IMR-90 (cell line): ENCODE measurements at regions not wholly inside any gene's neighbourhood (a gene's known extent, or its start where the extent isn't known, plus 50 kb on each side); places are given as distances from the start of the nearest gene placed in this dataset.
"Not testable (repeated sequence)": the region's sequence is repeated elsewhere in the genome, so short reads cannot be mapped to it uniquely, and the experiment has no call there.

Source experiments
- ATAC-seq: fragments of 200-7000 bp; cut with Tn5 transposase; 2 replicates; pipeline ENCODE4 v1.9.1; 2020; ENCODE audit warnings: low read depth, mild to moderate bottlenecking, moderate library complexity
- BruUV-seq: library from RNA; stranded (reverse); fragments of 400-500 nt; replicated peaks from 2 replicates; lab custom pipeline; 2021; lab: Mats Ljungman, UMichigan
- CTCF ChIA-PET: fragments of 300-600 bp; formaldehyde crosslinking; extraction: SDS; loops from one replicate; lab custom pipeline; 2021; ENCODE audit warnings: antibody characterized with exemption; lab: Yijun Ruan, JAX
- POLR2A ChIA-PET: fragments of 300-600 bp; sonication (Branson Sonifier 250); formaldehyde crosslinking; loops from one replicate; lab custom pipeline; 2022; ENCODE audit warnings: antibody characterized with exemption; ENCODE audit not compliant: unreplicated experiment; lab: Charles Lee
- DNase-seq: peaks from one replicate; pipeline ENCODE4 v3.0.0; 2013
- H2AFZ ChIP-seq: replicated peaks from 2 replicates; pipeline ENCODE3; 2013; ENCODE audit warnings: low read length, mild to moderate bottlenecking; ENCODE audit not compliant: poor library complexity
- H2AK5ac ChIP-seq: 2 replicates; pipeline ENCODE4 v1.6.1; 2013; ENCODE audit warnings: low read depth, low read length, inconsistent platforms
- H2AK9ac ChIP-seq: replicated peaks from 2 replicates; pipeline ENCODE3; 2013; ENCODE audit warnings: mild to moderate bottlenecking, low read depth, low read length, moderate library complexity; ENCODE audit not compliant: poor library complexity
- H2BK120ac ChIP-seq: 2 replicates; pipeline ENCODE4 v1.6.1; 2013; ENCODE audit warnings: low read depth, low read length, inconsistent platforms
- H2BK15ac ChIP-seq: 3 replicates; pipeline ENCODE4 v1.6.1; 2013; ENCODE audit warnings: low read depth, low read length, inconsistent platforms
- H2BK20ac ChIP-seq: 2 replicates; pipeline ENCODE4 v1.6.1; 2013; ENCODE audit warnings: low read depth, mild to moderate bottlenecking, inconsistent platforms, low read length, moderate library complexity
- H2BK5ac ChIP-seq: 2 replicates; pipeline ENCODE4 v1.6.1; 2013; ENCODE audit warnings: mild to moderate bottlenecking, low read depth, low read length, inconsistent platforms; ENCODE audit not compliant: poor library complexity, severe bottlenecking
- H3K14ac ChIP-seq: replicated peaks from 2 replicates; pipeline ENCODE4 v1.6.1; 2013; ENCODE audit warnings: low read depth, low read length, inconsistent platforms
- H3K18ac ChIP-seq: 2 replicates; pipeline ENCODE4 v1.6.1; 2013; ENCODE audit warnings: low read depth, low read length, control low read depth
- H3K23ac ChIP-seq: 2 replicates; pipeline ENCODE4 v1.6.1; 2013; ENCODE audit warnings: low read depth, low read length, inconsistent platforms
- H3K27ac ChIP-seq: 2 replicates; pipeline ENCODE4 v1.5.1; 2013; ENCODE audit warnings: mild to moderate bottlenecking, control low read depth, low read length; ENCODE audit not compliant: insufficient read depth
- H3K27me3 ChIP-seq: 2 replicates; pipeline ENCODE4 v1.6.1; 2013; ENCODE audit warnings: low read length; ENCODE audit not compliant: control insufficient read depth, insufficient read depth
- H3K36me3 ChIP-seq: 2 replicates; pipeline ENCODE4 v1.6.1; 2013; ENCODE audit warnings: low read length, mixed read lengths; ENCODE audit not compliant: control insufficient read depth, insufficient read depth
- H3K4ac ChIP-seq: 2 replicates; pipeline ENCODE4 v1.6.1; 2013; ENCODE audit warnings: low read depth, low read length, inconsistent platforms
- H3K4me1 ChIP-seq: 2 replicates; pipeline ENCODE4 v1.6.1; 2013; ENCODE audit warnings: low read length, mixed read lengths; ENCODE audit not compliant: control insufficient read depth, insufficient read depth
- H3K4me2 ChIP-seq: 2 replicates; pipeline ENCODE4 v1.6.1; 2013; ENCODE audit warnings: low read depth, mild to moderate bottlenecking, control low read depth, low read length, moderate library complexity
- H3K4me3 ChIP-seq: 2 replicates; pipeline ENCODE4 v1.5.1; 2013; ENCODE audit warnings: low read depth, mild to moderate bottlenecking, control low read depth, low read length, moderate library complexity; ENCODE audit not compliant: insufficient read depth
- H3K56ac ChIP-seq: 2 replicates; pipeline ENCODE4 v1.6.1; 2013; ENCODE audit warnings: low read length, inconsistent platforms; ENCODE audit not compliant: insufficient read depth; ENCODE audit errors: extremely low read depth
- H3K79me1 ChIP-seq, 2 experiments: 2 replicates each; pipeline ENCODE4 v1.6.1; 2013; ENCODE audit warnings: low read length in 2 of 2, inconsistent platforms in 1 of 2, low read depth in 1 of 2
- H3K9ac ChIP-seq: 2 replicates; pipeline ENCODE4 v1.6.1; 2013; ENCODE audit warnings: low read depth, low read length, control low read depth
- H3K9me1 ChIP-seq: 2 replicates; pipeline ENCODE4 v1.6.1; 2013; ENCODE audit warnings: low read length, inconsistent platforms; ENCODE audit not compliant: insufficient read depth
- H3K9me3 ChIP-seq: 2 replicates; pipeline ENCODE4 v1.6.1; 2013; ENCODE audit warnings: low read length; ENCODE audit not compliant: control insufficient read depth, insufficient read depth
- H4K20me1 ChIP-seq: 2 replicates; pipeline ENCODE4 v1.6.1; 2013; ENCODE audit warnings: low read length, inconsistent platforms; ENCODE audit not compliant: insufficient read depth
- H4K5ac ChIP-seq: 2 replicates; pipeline ENCODE4 v1.6.1; 2013; ENCODE audit warnings: mild to moderate bottlenecking, low read depth, low read length, control low read depth
- H4K8ac ChIP-seq, 2 experiments: 2 replicates each; pipeline ENCODE4 v1.6.1; 2013; ENCODE audit warnings: low read depth in 2 of 2, low read length in 2 of 2, control low read depth in 1 of 2, inconsistent platforms in 1 of 2
- H4K91ac ChIP-seq: 2 replicates; pipeline ENCODE4 v1.6.1; 2013; ENCODE audit warnings: low read depth, low read length, inconsistent platforms; ENCODE audit not compliant: insufficient read depth
- WGBS, 2 experiments: methylation state at CpG; one replicate each; pipeline versions ENCODE4 v1.1.5 to v1.1.7; 2013; ENCODE audit warnings: missing lambda C conversion rate in 2 of 2; ENCODE audit not compliant: insufficient read length in 1 of 2; ENCODE audit errors: extremely low coverage in 2 of 2; 5-methylcytosine and 5-hydroxymethylcytosine counted together
- dilution Hi-C: fragments of 300-500 bp; cut with HindIII; formaldehyde crosslinking; loops from one replicate; pipeline ENCODE4 v1.14.3; 2018; ENCODE audit warnings: low sequenced_read_pairs; ENCODE audit not compliant: unreplicated experiment
- in situ Hi-C: fragments of 300-500 bp; cut with MboI; formaldehyde crosslinking; loops from 3 replicates; pipeline ENCODE4 v1.14.3; 2019; ENCODE audit warnings: low sequenced_read_pairs, inconsistent platforms, mixed read lengths
- intact Hi-C: fragments of 100-400 bp; cut with micrococcal nuclease; formaldehyde crosslinking; loops from 2 replicates; pipeline ENCODE4 v1.10.0; 2022

GRCh38 chr5:1617236-1617755 is 93.5 kb upstream of the LPCAT1 start:
- CTCF ChIA-PET: not testable (repeated sequence)
- 79% methylated on average over 9 of the region's 16 CpGs; no CpG with 5 or more reads in 1 of the 2 experiments for WGBS, 2 experiments

GRCh38 chr5:1613515-1613914 is 89.8 kb upstream of the LPCAT1 start:
- H2AFZ ChIP-seq, H2BK5ac ChIP-seq, H2BK120ac ChIP-seq, H3K23ac ChIP-seq, CTCF ChIA-PET, H2BK20ac ChIP-seq, dilution Hi-C loops, H3K36me3 ChIP-seq, H3K18ac ChIP-seq, intact Hi-C loops, H3K9me1 ChIP-seq, H3K4me3 ChIP-seq, H4K5ac ChIP-seq, BruUV-seq, ATAC-seq, H4K8ac ChIP-seq, H2BK15ac ChIP-seq, H3K14ac ChIP-seq, H2AK5ac ChIP-seq, POLR2A ChIA-PET, H3K4me2 ChIP-seq, H3K9ac ChIP-seq, H4K20me1 ChIP-seq, H3K4me1 ChIP-seq, H3K56ac ChIP-seq, in situ Hi-C loops, H3K4ac ChIP-seq, H3K27ac ChIP-seq, H4K91ac ChIP-seq, H3K9me3 ChIP-seq, H3K79me1 ChIP-seq, H2AK9ac ChIP-seq, DNase-seq: not testable (repeated sequence)
- 100% methylated on average over 2 of the region's 13 CpGs; no CpG with 5 or more reads in 1 of the 2 experiments for WGBS, 2 experiments
- peaks cover 30% of the 10 kb centered on the region for H3K27me3 ChIP-seq

More at GRCh38 chr5:1617236-1617755, 93.5 kb upstream of the LPCAT1 start:
- H3K36me3 ChIP-seq, H3K4me3 ChIP-seq, H3K56ac ChIP-seq, H4K91ac ChIP-seq, H4K20me1 ChIP-seq, H3K9ac ChIP-seq, H3K18ac ChIP-seq, H2BK5ac ChIP-seq, H3K79me1 ChIP-seq, ATAC-seq, POLR2A ChIA-PET, H3K4ac ChIP-seq, H2BK15ac ChIP-seq, H2AK5ac ChIP-seq, in situ Hi-C loops, H2BK120ac ChIP-seq, intact Hi-C loops, H2AFZ ChIP-seq, H3K4me2 ChIP-seq, H3K9me1 ChIP-seq, H4K8ac ChIP-seq, H3K4me1 ChIP-seq, BruUV-seq, dilution Hi-C loops, H3K14ac ChIP-seq, H3K27ac ChIP-seq, DNase-seq, H3K23ac ChIP-seq, H2AK9ac ChIP-seq, H2BK20ac ChIP-seq, H4K5ac ChIP-seq: not testable (repeated sequence)
- Histone ChIP-seq H3K27me3 (peaks cover 39% of the 10 kb centered on the region), H3K9me3 (peaks cover 18% of the 10 kb centered on the region)
